ENCODE measurements at regions not wholly inside any gene's neighbourhood (a gene's known extent, or its start where the extent isn't known, plus 50 kb on each side); places are given as distances from the start of the nearest gene placed in this dataset.

GRCh38 chr5:92594031-92594430 is 987.0 kb downstream of the NR2F1-AS1 start:
- DNase-seq (ENCODE audit: extremely low read depth in 1 of 11, low read depth in 9 of 11, low spot score in 4 of 11): no peak

- DNase-seq (ENCODE audit: extremely low read depth in 1 of 11, low read depth in 9 of 11, low spot score in 4 of 11): no peak
Measured at GRCh38 chr5:92588876-92589275, 992.1 kb downstream of the NR2F1-AS1 start.

GRCh38 chr5:92581690-92582089 is 999.3 kb downstream of the NR2F1-AS1 start:
- DNase-seq (ENCODE audit: extremely low read depth in 1 of 11, low read depth in 9 of 11, low spot score in 4 of 11): no peak

- DNase-seq (ENCODE audit: extremely low read depth in 1 of 11, low read depth in 9 of 11, low spot score in 4 of 11): no peak
Measured at GRCh38 chr5:92581249-92581648, 999.8 kb downstream of the NR2F1-AS1 start.

- no peak for DNase-seq (ENCODE audit: extremely low read depth in 1 of 11, low read depth in 9 of 11, low spot score in 4 of 11)
Measured at GRCh38 chr5:92580814-92581213, 1000.2 kb downstream of the NR2F1-AS1 start.

- DNase-seq (ENCODE audit: extremely low read depth in 1 of 11, low read depth in 9 of 11, low spot score in 4 of 11): no peak
Measured at GRCh38 chr5:92574023-92574422, 1007.0 kb downstream of the NR2F1-AS1 start.

GRCh38 chr5:92568522-92568921 is 1012.5 kb downstream of the NR2F1-AS1 start:
- no peak for DNase-seq (ENCODE audit: extremely low read depth in 1 of 11, low read depth in 9 of 11, low spot score in 4 of 11)

GRCh38 chr5:92567831-92568450 is 1013.1 kb downstream of the NR2F1-AS1 start:
- DNase-seq (ENCODE audit: extremely low read depth in 1 of 11, low read depth in 9 of 11, low spot score in 4 of 11): no peak

GRCh38 chr5:92566113-92566786 is 1014.8 kb downstream of the NR2F1-AS1 start:
- no peak for DNase-seq (ENCODE audit: extremely low read depth in 1 of 11, low read depth in 9 of 11, low spot score in 4 of 11)

- DNase-seq (ENCODE audit: extremely low read depth in 1 of 11, low read depth in 9 of 11, low spot score in 4 of 11): no peak
Measured at GRCh38 chr5:92565673-92566072, 1015.3 kb downstream of the NR2F1-AS1 start.

- DNase-seq (ENCODE audit: extremely low read depth in 1 of 11, low read depth in 9 of 11, low spot score in 4 of 11): no peak
Measured at GRCh38 chr5:92562065-92562464, 1019.0 kb downstream of the NR2F1-AS1 start.

GRCh38 chr5:92561411-92561959 is 1019.5 kb downstream of the NR2F1-AS1 start:
- DNase-seq (ENCODE audit: extremely low read depth in 1 of 11, low read depth in 9 of 11, low spot score in 4 of 11): no peak

- no peak for DNase-seq (ENCODE audit: extremely low read depth in 1 of 11, low read depth in 9 of 11, low spot score in 4 of 11)
Measured at GRCh38 chr5:92560698-92561401, 1020.2 kb downstream of the NR2F1-AS1 start.

GRCh38 chr5:92559781-92560180 is 1021.2 kb downstream of the NR2F1-AS1 start:
- no peak for DNase-seq (ENCODE audit: extremely low read depth in 1 of 11, low read depth in 9 of 11, low spot score in 4 of 11)

GRCh38 chr5:92559331-92559730 is 1021.7 kb downstream of the NR2F1-AS1 start:
- no peak for DNase-seq (ENCODE audit: extremely low read depth in 1 of 11, low read depth in 9 of 11, low spot score in 4 of 11)

- no peak for DNase-seq (ENCODE audit: extremely low read depth in 1 of 11, low read depth in 9 of 11, low spot score in 4 of 11)
Measured at GRCh38 chr5:92556747-92557146, 1024.3 kb downstream of the NR2F1-AS1 start.

GRCh38 chr5:92554447-92555085 is 1026.5 kb downstream of the NR2F1-AS1 start:
- DNase-seq (ENCODE audit: extremely low read depth in 1 of 11, low read depth in 9 of 11, low spot score in 4 of 11): no peak

GRCh38 chr5:92553326-92553725 is 1027.7 kb downstream of the NR2F1-AS1 start:
- DNase-seq (ENCODE audit: extremely low read depth in 1 of 11, low read depth in 9 of 11, low spot score in 4 of 11): no peak

All from renal cortex interstitium (tissue), 11 donors.